Tibial nerve (tissue), 3 donors: ENCODE measurements at regions not wholly inside any gene's neighbourhood (a gene's known extent, or its start where the extent isn't known, plus 50 kb on each side); places are given as distances from the start of the nearest gene placed in this dataset.

Source experiments
- CTCF ChIP-seq, 5 experiments: fragments of 200-600 bp in 3 of 5; fragments of 450-650 bp in 2 of 5; sonication (generic) in 3 of 5; IDR thresholded peaks; one replicate each; pipeline ENCODE4 v1.5.1; 2016 to 2019; ENCODE audit warnings: antibody characterized with exemption in 5 of 5, mild to moderate bottlenecking in 3 of 5, moderate library complexity in 2 of 5
- POLR2A ChIP-seq, 2 donors: fragments of 450-650 bp; IDR thresholded peaks; one replicate each; pipeline ENCODE4 v1.6.1; 2017; ENCODE audit warnings: antibody characterized with exemption in 2 of 2, mild to moderate bottlenecking in 2 of 2, moderate library complexity in 2 of 2

DNA sequence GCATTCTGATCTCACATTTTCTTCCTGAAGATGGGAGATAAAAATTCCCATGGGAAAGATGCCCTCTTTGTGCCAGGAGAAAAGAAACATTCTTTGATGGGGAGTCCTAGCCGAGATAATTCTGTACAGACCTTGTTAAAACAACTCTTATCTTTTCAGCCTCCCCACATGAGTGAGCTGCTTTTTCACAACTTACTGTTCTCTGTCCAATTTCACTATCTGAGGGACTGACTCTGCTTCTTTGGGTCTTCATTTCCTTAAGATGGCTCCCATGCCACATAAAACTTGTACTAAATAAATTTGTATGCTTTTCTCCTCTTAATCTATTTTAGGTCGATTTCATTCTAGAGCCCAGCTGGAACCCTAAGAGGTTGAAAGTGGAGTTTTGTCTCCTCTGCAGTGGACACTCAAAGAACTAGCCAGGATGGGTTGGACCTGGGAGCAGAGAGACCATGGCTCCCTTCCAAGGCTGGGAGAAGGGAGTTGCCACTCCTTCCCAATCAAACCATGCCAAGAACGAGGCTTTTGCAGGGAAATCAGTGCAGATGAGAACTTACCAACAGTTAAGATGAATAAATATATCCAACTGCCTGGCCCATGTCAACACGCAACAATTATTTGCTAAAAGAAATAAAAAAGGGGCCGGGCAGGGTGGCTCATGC, 285.8 kb upstream of the SULF2 start:
- TF ChIP-seq CTCF (IDR thresholded peaks at IDR 0.05) = no peak
- no peak for TF ChIP-seq POLR2A (IDR thresholded peaks at IDR 0.05)
